Effector memory CD4-positive, alpha-beta T cell (primary cell): ENCODE measurements at regions not wholly inside any gene's neighbourhood (a gene's known extent, or its start where the extent isn't known, plus 50 kb on each side); places are given as distances from the start of the nearest gene placed in this dataset.

Experiments used
- DNase-seq, 3 donors: peaks; one replicate each; pipeline ENCODE4 v3.0.0-alpha.2; 2020
- H3K27ac ChIP-seq: 2 replicates; pipeline ENCODE4 v1.7.0; 2013; ENCODE audit warnings: mild to moderate bottlenecking, low read length, moderate library complexity; ENCODE audit not compliant: insufficient read depth, poor library complexity, severe bottlenecking
- H3K27me3 ChIP-seq: replicated peaks from 2 replicates; pipeline ENCODE4 v1.7.0; 2013; ENCODE audit warnings: mild to moderate bottlenecking, low read length; ENCODE audit not compliant: insufficient read depth, control insufficient read depth, poor library complexity, severe bottlenecking
- H3K36me3 ChIP-seq: 2 replicates; pipeline ENCODE4 v1.7.0; 2013; ENCODE audit warnings: mild to moderate bottlenecking, low read length, moderate library complexity; ENCODE audit not compliant: control insufficient read depth, insufficient read depth
- H3K4me1 ChIP-seq: 2 replicates; pipeline ENCODE4 v1.7.0; 2013; ENCODE audit warnings: low read length, mild to moderate bottlenecking; ENCODE audit not compliant: control insufficient read depth, insufficient read depth, poor library complexity, severe bottlenecking
- H3K4me3 ChIP-seq: 2 replicates; pipeline ENCODE4 v1.7.0; 2013; ENCODE audit warnings: low read length, low read depth, mild to moderate bottlenecking; ENCODE audit not compliant: insufficient read depth, poor library complexity, severe bottlenecking
- H3K9me3 ChIP-seq: 2 replicates; pipeline ENCODE4 v1.7.0; 2013; ENCODE audit warnings: mild to moderate bottlenecking, low read length, moderate library complexity; ENCODE audit not compliant: control insufficient read depth

DNA sequence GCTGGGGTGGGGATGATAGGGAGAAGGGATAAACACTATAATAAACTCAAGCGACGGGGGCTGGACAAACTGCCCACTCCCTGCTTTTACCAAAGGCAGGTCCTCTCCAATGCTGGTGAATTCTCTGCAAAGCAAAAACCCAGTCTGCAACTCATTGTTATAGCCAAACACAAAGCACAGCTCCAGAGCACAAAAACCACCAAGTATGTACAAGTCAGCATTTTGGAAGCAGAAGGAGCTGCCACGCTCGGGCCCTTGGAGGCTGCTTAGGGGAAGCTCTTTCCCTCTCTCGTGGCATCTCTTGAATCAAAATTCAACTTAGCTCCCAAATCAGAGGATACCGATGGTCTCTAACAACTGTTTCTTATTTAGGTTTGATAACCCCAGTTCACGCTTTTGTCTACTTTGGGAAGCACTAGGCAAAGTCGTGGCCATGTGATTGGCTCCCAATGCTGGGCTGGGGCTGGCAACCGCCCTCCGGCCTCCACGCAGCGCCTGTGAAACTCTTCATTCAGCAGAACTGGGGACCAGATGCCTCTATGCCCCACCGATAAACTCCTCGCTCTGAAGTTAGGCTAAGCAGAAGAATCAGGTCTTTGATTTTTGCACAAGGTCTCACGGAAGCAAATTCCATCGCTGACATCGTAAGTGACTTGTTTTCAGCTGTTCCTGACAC, 158.5 kb upstream of the FOXN3 start:
- Histone ChIP-seq H3K27ac (no peak overlapping the region), H3K36me3 (no peaks in the 10 kb centered on the region), H3K27me3 (no peaks in the 10 kb centered on the region), H3K9me3 (no peaks in the 10 kb centered on the region), H3K4me1 (no peaks in the 10 kb centered on the region), H3K4me3 (no peak overlapping the region)
- no peak for DNase-seq

GRCh38 chr14:89574420-89574819, 157.4 kb upstream of the FOXN3 start:
- no peaks in the 10 kb centered on the region for H3K4me1 ChIP-seq
- no peaks in the 10 kb centered on the region for H3K36me3 ChIP-seq
- no peak overlapping the region for H3K4me3 ChIP-seq
- H3K9me3 ChIP-seq, result no peaks in the 10 kb centered on the region
- DNase-seq, result no peak
- H3K27ac ChIP-seq, result no peak overlapping the region
- H3K27me3 ChIP-seq, result no peaks in the 10 kb centered on the region

DNA sequence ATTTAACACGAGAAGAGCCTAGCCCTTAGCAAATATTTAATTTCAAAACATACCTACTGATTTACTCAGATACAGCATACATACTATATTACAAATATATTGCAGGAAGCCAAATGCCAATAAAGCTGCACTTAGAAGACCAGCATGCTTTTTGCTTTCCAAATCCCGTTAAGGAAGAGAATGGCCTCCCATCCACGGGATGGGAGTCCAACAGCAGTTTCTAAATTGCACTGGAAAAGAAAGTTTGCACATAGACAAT, 156.3 kb upstream of the FOXN3 start:
- DNase-seq, result no peak
- Histone ChIP-seq H3K4me3 (no peak overlapping the region), H3K27me3 (no peaks in the 10 kb centered on the region), H3K36me3 (no peaks in the 10 kb centered on the region), H3K4me1 (no peaks in the 10 kb centered on the region), H3K27ac (no peak overlapping the region), H3K9me3 (no peaks in the 10 kb centered on the region)

GRCh38 chr14:89572596-89573398, 155.8 kb upstream of the FOXN3 start:
- Histone ChIP-seq H3K27ac (no peak overlapping the region), H3K4me1 (no peaks in the 10 kb centered on the region), H3K27me3 (no peaks in the 10 kb centered on the region), H3K9me3 (no peaks in the 10 kb centered on the region), H3K4me3 (no peak overlapping the region), H3K36me3 (no peaks in the 10 kb centered on the region)
- no peak for DNase-seq

DNA sequence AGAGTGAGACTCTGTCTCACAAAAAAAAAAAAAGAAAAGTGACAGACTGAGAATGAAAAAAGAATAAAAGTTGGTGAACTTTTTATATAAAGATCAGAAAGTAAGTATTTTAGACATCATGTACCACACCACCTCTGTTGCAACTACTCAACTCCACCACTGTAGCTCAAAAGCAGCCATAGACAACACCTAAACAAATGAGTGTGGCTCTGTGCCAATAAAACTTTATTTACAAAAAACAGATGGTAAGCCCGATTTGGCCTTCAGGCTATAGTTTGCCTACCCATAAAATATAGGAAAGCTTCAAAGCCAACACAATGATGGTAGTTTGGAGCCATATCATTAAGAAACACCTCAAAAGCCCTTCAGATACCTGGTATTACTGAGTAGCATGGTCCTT, 154.5 kb upstream of the FOXN3 start:
- no peaks in the 10 kb centered on the region for H3K4me1 ChIP-seq
- DNase-seq, result no peak

GRCh38 chr14:89566644-89567415, 149.8 kb upstream of the FOXN3 start:
- no peaks in the 10 kb centered on the region for H3K9me3 ChIP-seq
- no peaks in the 10 kb centered on the region for H3K27me3 ChIP-seq
- no peaks in the 10 kb centered on the region for H3K36me3 ChIP-seq
- H3K27ac ChIP-seq, result no peak overlapping the region
- DNase-seq, result no peak
- no peak overlapping the region for H3K4me3 ChIP-seq
- H3K4me1 ChIP-seq, result no peaks in the 10 kb centered on the region

More for the DNA sequence above, 154.5 kb upstream of the FOXN3 start:
- Histone ChIP-seq H3K27me3 (no peaks in the 10 kb centered on the region), H3K27ac (no peak overlapping the region), H3K36me3 (no peaks in the 10 kb centered on the region), H3K9me3 (no peaks in the 10 kb centered on the region), H3K4me3 (no peak overlapping the region)

DNA sequence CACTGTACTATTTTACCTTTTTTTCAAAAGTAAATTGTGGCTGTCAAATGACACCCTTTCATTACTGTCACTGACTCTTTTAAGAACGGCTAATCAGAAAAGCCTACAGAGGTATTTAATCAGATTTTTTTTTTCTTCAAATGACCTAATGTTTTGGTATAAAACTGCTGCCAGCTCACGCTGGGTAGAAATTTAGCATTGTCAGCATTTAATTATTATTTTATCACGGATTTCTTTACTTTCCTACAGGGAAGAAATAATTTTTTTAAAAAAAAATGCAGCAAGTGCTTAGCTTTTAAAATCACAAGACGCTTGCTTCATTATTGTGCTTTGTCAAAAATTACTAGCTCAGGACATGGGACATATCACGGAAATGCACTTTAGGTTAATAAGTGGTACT, 149.1 kb upstream of the FOXN3 start:
- Histone ChIP-seq H3K4me3 (no peak overlapping the region), H3K27me3 (no peaks in the 10 kb centered on the region), H3K9me3 (no peaks in the 10 kb centered on the region), H3K36me3 (no peaks in the 10 kb centered on the region), H3K27ac (no peak overlapping the region), H3K4me1 (no peaks in the 10 kb centered on the region)
- DNase-seq, result no peak

GRCh38 chr14:89565607-89566006, 148.6 kb upstream of the FOXN3 start:
- no peak for DNase-seq
- no peaks in the 10 kb centered on the region for H3K36me3 ChIP-seq
- H3K9me3 ChIP-seq, result no peaks in the 10 kb centered on the region
- no peak overlapping the region for H3K4me3 ChIP-seq
- H3K27ac ChIP-seq, result no peak overlapping the region
- no peaks in the 10 kb centered on the region for H3K4me1 ChIP-seq
- no peaks in the 10 kb centered on the region for H3K27me3 ChIP-seq

DNA sequence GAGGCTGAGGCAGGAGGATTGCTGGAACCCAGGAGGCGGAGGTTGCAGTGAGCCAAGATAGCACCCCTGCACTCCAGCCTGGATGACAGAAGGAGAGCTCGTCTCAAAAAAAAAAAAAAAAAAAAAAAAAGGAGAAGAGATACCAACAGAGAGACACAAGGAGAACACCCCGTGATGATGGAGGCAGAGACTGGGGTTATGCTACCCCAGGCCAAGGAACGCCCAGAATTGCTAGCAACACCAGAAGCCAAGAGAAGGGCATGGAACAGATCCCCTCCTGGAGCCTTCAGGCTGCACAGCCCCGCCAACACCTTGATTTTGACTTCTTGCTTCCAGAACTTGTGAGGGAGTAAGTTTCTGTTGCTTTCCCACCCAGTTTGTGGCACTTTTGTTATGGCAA, 148.0 kb upstream of the FOXN3 start:
- no peaks in the 10 kb centered on the region for H3K4me1 ChIP-seq
- H3K36me3 ChIP-seq, result no peaks in the 10 kb centered on the region
- no peaks in the 10 kb centered on the region for H3K27me3 ChIP-seq
- H3K27ac ChIP-seq, result no peak overlapping the region
- no peak overlapping the region for H3K4me3 ChIP-seq
- DNase-seq, result no peak
- no peaks in the 10 kb centered on the region for H3K9me3 ChIP-seq
